ENCODE measurements at regions not wholly inside any gene's neighbourhood (a gene's known extent, or its start where the extent isn't known, plus 50 kb on each side); places are given as distances from the start of the nearest gene placed in this dataset.

DNA sequence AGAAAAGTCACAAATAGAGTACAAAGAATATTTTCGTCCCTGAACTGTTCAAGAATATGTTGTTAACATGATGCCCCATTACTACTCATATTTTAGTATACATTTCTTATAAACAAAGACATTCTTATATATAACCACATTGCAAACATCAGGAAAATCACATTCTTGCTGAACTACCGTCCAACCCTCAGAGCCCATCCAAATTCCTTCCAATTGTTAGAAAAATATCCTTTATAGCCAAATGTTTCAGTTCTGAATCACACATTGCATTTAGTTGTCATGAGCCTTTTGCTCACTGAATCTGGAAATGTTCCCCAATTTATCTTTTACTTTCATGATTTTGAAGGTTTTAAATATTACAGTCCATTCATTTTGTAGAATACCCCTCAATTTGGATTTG, 467.8 kb upstream of the ARGLU1 start:
- TF ChIP-seq, protein P1, sequence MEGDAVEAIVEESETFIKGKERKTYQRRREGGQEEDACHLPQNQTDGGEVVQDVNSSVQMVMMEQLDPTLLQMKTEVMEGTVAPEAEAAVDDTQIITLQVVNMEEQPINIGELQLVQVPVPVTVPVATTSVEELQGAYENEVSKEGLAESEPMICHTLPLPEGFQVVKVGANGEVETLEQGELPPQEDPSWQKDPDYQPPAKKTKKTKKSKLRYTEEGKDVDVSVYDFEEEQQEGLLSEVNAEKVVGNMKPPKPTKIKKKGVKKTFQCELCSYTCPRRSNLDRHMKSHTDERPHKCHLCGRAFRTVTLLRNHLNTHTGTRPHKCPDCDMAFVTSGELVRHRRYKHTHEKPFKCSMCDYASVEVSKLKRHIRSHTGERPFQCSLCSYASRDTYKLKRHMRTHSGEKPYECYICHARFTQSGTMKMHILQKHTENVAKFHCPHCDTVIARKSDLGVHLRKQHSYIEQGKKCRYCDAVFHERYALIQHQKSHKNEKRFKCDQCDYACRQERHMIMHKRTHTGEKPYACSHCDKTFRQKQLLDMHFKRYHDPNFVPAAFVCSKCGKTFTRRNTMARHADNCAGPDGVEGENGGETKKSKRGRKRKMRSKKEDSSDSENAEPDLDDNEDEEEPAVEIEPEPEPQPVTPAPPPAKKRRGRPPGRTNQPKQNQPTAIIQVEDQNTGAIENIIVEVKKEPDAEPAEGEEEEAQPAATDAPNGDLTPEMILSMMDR (conservative IDR thresholded peaks at IDR 0.05 in 1 of 2, IDR thresholded peaks at IDR 0.05 in 1 of 2; ENCODE audit: extremely low read depth in 1 of 2, insufficient read depth in 1 of 2, low read depth in 1 of 2, low read length in 2 of 2): no peak
- TF ChIP-seq EZH2 (IDR thresholded peaks at IDR 0.05; ENCODE audit: borderline replicate concordance, low read length): no peak
